ENCODE measurements at regions not wholly inside any gene's neighbourhood (a gene's known extent, or its start where the extent isn't known, plus 50 kb on each side); places are given as distances from the start of the nearest gene placed in this dataset.

DNA sequence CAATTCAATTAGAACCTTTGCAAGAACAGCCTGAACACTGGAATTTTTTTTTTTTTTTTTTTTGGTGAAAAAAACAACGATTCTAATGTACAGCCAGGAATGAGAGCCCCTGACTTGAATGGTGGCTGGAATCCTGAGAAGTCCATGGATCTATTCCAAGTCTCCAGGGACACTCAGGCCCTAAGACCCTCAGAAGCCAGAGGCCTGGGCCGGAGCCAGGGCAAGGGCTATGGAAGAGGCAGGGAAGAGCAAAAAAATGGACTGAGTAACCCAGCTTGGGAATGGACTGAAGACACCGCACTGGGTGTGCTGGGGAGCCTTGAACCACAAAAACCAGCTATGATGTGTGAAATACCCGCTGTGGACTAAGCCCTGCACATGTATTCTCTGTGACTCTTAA lies 60.3 kb upstream of the LHX1 start:
- Histone ChIP-seq H3K9ac (ENCODE audit: low read length) (no peak overlapping the region), H3K36me3 (ENCODE audit: insufficient read depth, low read length) (no peaks in the 10 kb centered on the region), H3K4me3 (ENCODE audit: insufficient read depth, low read depth, low read length) (no peak overlapping the region), H2AFZ (ENCODE audit: low read depth, low read length) (no peak overlapping the region), H3K79me2 (ENCODE audit: insufficient read depth, low read length) (no peaks in the 10 kb centered on the region), H3K9me3 (ENCODE audit: insufficient read depth, low read depth, low read length) (peaks cover 1% of the 10 kb centered on the region), H3K27me3 (ENCODE audit: insufficient read depth, low read length) (peaks cover 4% of the 10 kb centered on the region), H4K20me1 (ENCODE audit: insufficient read depth, low read length) (no peaks in the 10 kb centered on the region), H3K4me1 (ENCODE audit: insufficient read depth, low read length) (peaks cover 4% of the 10 kb centered on the region), H3K27ac (ENCODE audit: low read depth, low read length) (no peak overlapping the region), H3K4me2 (ENCODE audit: low read length) (no peak overlapping the region)
- TF ChIP-seq, protein P1, sequence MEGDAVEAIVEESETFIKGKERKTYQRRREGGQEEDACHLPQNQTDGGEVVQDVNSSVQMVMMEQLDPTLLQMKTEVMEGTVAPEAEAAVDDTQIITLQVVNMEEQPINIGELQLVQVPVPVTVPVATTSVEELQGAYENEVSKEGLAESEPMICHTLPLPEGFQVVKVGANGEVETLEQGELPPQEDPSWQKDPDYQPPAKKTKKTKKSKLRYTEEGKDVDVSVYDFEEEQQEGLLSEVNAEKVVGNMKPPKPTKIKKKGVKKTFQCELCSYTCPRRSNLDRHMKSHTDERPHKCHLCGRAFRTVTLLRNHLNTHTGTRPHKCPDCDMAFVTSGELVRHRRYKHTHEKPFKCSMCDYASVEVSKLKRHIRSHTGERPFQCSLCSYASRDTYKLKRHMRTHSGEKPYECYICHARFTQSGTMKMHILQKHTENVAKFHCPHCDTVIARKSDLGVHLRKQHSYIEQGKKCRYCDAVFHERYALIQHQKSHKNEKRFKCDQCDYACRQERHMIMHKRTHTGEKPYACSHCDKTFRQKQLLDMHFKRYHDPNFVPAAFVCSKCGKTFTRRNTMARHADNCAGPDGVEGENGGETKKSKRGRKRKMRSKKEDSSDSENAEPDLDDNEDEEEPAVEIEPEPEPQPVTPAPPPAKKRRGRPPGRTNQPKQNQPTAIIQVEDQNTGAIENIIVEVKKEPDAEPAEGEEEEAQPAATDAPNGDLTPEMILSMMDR (IDR thresholded peaks at IDR 0.05; ENCODE audit: insufficient read depth, low read depth, low read length): no peak
- TF ChIP-seq EZH2 (IDR thresholded peaks at IDR 0.05; ENCODE audit: insufficient read depth, low read length): no peak
- H3K36me3 Mint-ChIP-seq (ENCODE audit: low read depth, unreplicated experiment): peaks cover 8% of the 10 kb centered on the region
- FAIRE-seq: no peak
- H3K27me3 Mint-ChIP-seq (ENCODE audit: low read depth, unreplicated experiment): peaks cover 20% of the 10 kb centered on the region
- no peaks in the 10 kb centered on the region for H3K4me1 Mint-ChIP-seq (ENCODE audit: low read depth, unreplicated experiment)
- DNase-seq (ENCODE audit: low read depth): no peak
- no peak overlapping the region for H3K4me3 Mint-ChIP-seq (ENCODE audit: unreplicated experiment)
- H3K9me3 Mint-ChIP-seq (ENCODE audit: unreplicated experiment): peaks cover 13% of the 10 kb centered on the region
- no peak overlapping the region for H3K27ac Mint-ChIP-seq (ENCODE audit: unreplicated experiment)

GRCh38 chr17:36877771-36878170 lies 59.5 kb upstream of the LHX1 start:
- Histone ChIP-seq H3K9me3 (ENCODE audit: insufficient read depth, low read depth, low read length) (peaks cover 2% of the 10 kb centered on the region), H3K27ac (ENCODE audit: low read depth, low read length) (no peak overlapping the region), H3K27me3 (ENCODE audit: insufficient read depth, low read length) (peaks cover 4% of the 10 kb centered on the region), H4K20me1 (ENCODE audit: insufficient read depth, low read length) (no peaks in the 10 kb centered on the region), H3K9ac (ENCODE audit: low read length) (no peak overlapping the region), H3K4me1 (ENCODE audit: insufficient read depth, low read length) (peaks cover 4% of the 10 kb centered on the region), H3K36me3 (ENCODE audit: insufficient read depth, low read length) (no peaks in the 10 kb centered on the region), H3K4me3 (ENCODE audit: insufficient read depth, low read depth, low read length) (no peak overlapping the region), H2AFZ (ENCODE audit: low read depth, low read length) (no peak overlapping the region), H3K79me2 (ENCODE audit: insufficient read depth, low read length) (no peaks in the 10 kb centered on the region), H3K4me2 (ENCODE audit: low read length) (no peak overlapping the region)
- FAIRE-seq (no peak), DNase-seq (ENCODE audit: low read depth) (peak; percentile 15)
- peaks cover 8% of the 10 kb centered on the region for H3K36me3 Mint-ChIP-seq (ENCODE audit: low read depth, unreplicated experiment)
- peaks cover 19% of the 10 kb centered on the region for H3K27me3 Mint-ChIP-seq (ENCODE audit: low read depth, unreplicated experiment)
- no peak for TF ChIP-seq EZH2 (IDR thresholded peaks at IDR 0.05; ENCODE audit: insufficient read depth, low read length)
- TF ChIP-seq, protein P1 (IDR thresholded peaks at IDR 0.05; ENCODE audit: insufficient read depth, low read depth, low read length): no peak
- H3K27ac Mint-ChIP-seq (ENCODE audit: unreplicated experiment): no peak overlapping the region
- no peak overlapping the region for H3K4me3 Mint-ChIP-seq (ENCODE audit: unreplicated experiment)
- no peaks in the 10 kb centered on the region for H3K4me1 Mint-ChIP-seq (ENCODE audit: low read depth, unreplicated experiment)
- H3K9me3 Mint-ChIP-seq (ENCODE audit: unreplicated experiment): peaks cover 17% of the 10 kb centered on the region

- no peaks in the 10 kb centered on the region for H3K4me1 Mint-ChIP-seq (ENCODE audit: low read depth, unreplicated experiment)
- Histone ChIP-seq H3K4me3 (ENCODE audit: insufficient read depth, low read depth, low read length) (no peak overlapping the region), H3K4me1 (ENCODE audit: insufficient read depth, low read length) (peaks cover 4% of the 10 kb centered on the region), H3K36me3 (ENCODE audit: insufficient read depth, low read length) (no peaks in the 10 kb centered on the region), H3K27me3 (ENCODE audit: insufficient read depth, low read length) (peaks cover 4% of the 10 kb centered on the region), H3K27ac (ENCODE audit: low read depth, low read length) (no peak overlapping the region), H3K4me2 (ENCODE audit: low read length) (no peak overlapping the region), H3K9ac (ENCODE audit: low read length) (no peak overlapping the region), H2AFZ (ENCODE audit: low read depth, low read length) (no peak overlapping the region), H4K20me1 (ENCODE audit: insufficient read depth, low read length) (no peaks in the 10 kb centered on the region), H3K9me3 (ENCODE audit: insufficient read depth, low read depth, low read length) (peaks cover 2% of the 10 kb centered on the region), H3K79me2 (ENCODE audit: insufficient read depth, low read length) (no peaks in the 10 kb centered on the region)
- peaks cover 8% of the 10 kb centered on the region for H3K36me3 Mint-ChIP-seq (ENCODE audit: low read depth, unreplicated experiment)
- FAIRE-seq (no peak), DNase-seq (ENCODE audit: low read depth) (no peak)
- H3K9me3 Mint-ChIP-seq (ENCODE audit: unreplicated experiment): peaks cover 16% of the 10 kb centered on the region
- H3K27me3 Mint-ChIP-seq (ENCODE audit: low read depth, unreplicated experiment): peaks cover 19% of the 10 kb centered on the region
- no peak overlapping the region for H3K27ac Mint-ChIP-seq (ENCODE audit: unreplicated experiment)
- TF ChIP-seq, protein P1 (IDR thresholded peaks at IDR 0.05; ENCODE audit: insufficient read depth, low read depth, low read length): no peak
- no peak for TF ChIP-seq EZH2 (IDR thresholded peaks at IDR 0.05; ENCODE audit: insufficient read depth, low read length)
- H3K4me3 Mint-ChIP-seq (ENCODE audit: unreplicated experiment): no peak overlapping the region
Measured at GRCh38 chr17:36878216-36878615, 59.1 kb upstream of the LHX1 start.
